NCI-H1417 treated with DMSO at 0.1 percent for 48 hours (cell line): ENCODE measurements at regions not wholly inside any gene's neighbourhood (a gene's known extent, or its start where the extent isn't known, plus 50 kb on each side); places are given as distances from the start of the nearest gene placed in this dataset.

Experiments
- DNase-seq: peaks from one replicate; lab custom pipeline; 2025; lab: John Stamatoyannopoulos, UW

DNA sequence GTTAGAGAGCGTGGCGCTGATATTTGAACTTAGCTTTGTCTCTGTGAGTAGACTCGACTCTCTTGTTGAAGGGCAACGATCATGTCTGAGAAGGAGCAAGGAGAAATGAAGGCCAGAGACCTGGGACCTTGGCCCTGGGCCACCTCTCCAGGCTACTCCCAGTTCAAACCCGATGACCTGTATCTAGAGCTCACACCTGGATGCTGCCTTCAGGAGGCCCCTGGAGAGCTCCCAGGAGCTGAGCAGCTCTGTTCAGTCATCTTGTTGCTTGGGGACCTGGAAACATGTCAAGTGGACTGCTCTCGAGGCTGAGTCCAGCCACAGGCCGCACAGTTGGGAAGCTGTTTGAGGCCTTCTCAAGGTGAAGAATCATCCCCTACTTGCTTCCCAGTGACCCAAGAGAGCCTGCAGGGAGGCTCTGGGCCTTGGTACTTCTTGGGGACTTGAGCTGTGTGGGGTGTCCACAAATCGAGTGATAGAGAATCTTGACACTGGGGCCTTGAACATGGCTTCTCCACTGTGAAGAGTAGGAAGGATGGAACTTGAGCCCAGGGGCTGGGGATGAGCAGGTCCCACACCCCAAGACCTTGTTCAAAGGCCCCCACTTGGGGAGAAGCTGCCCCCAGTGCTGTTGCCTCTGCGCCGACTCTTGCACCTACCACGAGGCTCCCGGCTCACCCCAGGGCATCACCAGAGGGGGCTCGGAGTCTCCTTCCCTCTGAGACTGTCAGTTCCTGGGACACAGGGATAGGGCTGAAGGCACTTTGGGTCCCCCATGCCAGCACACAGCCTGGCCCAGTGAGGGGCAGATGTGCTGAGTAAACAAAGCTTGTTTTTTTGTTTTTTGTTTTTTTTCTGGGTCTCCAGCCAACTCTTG lies 112.1 kb downstream of the IRX5 start:
- DNase-seq = no peak

- DNase-seq = no peak
Measured at GRCh38 chr16:55043499-55043898, 112.8 kb downstream of the IRX5 start.

- no peak for DNase-seq
Measured at GRCh38 chr16:55044201-55044975, 113.7 kb downstream of the IRX5 start.

DNA sequence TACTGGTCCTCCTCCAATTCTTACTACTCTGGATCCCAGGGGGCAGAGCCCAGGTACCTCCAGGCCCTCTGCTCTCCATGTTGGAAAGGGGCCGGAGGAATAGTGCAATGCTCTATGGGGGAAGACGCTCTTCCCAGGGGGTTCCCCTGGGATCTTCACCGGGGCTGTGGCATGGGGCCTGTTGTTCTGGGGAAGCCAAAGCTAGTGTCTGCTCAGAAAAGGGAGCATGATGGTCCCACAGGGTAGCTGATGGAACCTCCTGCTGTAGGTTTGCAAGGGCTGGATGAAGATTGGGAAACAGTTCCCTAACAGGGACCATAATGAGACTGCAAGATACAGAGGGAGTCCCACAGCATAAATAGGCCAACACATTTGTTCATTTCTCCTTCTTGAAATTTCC lies 114.7 kb downstream of the IRX5 start:
- no peak for DNase-seq

GRCh38 chr16:55045756-55046460 lies 115.2 kb downstream of the IRX5 start:
- DNase-seq = no peak

GRCh38 chr16:55046513-55046912 lies 115.8 kb downstream of the IRX5 start:
- no peak for DNase-seq

- no peak for DNase-seq
Measured at GRCh38 chr16:55046916-55047315, 116.3 kb downstream of the IRX5 start.

DNA sequence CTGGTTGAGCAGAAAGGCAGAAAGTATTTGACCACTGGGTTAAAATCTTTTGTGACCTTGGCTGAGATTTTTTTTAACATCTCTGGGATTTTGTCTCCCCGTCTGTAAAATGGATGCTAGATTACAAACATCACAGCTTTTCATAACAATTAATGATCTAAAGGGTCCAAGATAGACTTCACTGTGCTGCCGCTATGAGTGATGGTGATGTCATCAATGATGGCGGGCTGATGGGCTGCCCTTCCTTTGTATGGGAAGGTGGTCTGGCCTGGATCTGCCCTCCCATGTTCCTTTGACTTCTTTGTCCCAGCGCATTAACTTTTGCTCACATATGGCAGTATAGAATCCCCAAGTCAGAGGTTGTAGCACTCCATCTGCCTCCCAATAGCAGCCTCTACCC lies 116.7 kb downstream of the IRX5 start:
- DNase-seq = no peak

- no peak for DNase-seq
Measured at GRCh38 chr16:55047903-55048497, 117.3 kb downstream of the IRX5 start.

- DNase-seq = no peak
Measured at GRCh38 chr16:55048745-55049144, 118.1 kb downstream of the IRX5 start.

DNA sequence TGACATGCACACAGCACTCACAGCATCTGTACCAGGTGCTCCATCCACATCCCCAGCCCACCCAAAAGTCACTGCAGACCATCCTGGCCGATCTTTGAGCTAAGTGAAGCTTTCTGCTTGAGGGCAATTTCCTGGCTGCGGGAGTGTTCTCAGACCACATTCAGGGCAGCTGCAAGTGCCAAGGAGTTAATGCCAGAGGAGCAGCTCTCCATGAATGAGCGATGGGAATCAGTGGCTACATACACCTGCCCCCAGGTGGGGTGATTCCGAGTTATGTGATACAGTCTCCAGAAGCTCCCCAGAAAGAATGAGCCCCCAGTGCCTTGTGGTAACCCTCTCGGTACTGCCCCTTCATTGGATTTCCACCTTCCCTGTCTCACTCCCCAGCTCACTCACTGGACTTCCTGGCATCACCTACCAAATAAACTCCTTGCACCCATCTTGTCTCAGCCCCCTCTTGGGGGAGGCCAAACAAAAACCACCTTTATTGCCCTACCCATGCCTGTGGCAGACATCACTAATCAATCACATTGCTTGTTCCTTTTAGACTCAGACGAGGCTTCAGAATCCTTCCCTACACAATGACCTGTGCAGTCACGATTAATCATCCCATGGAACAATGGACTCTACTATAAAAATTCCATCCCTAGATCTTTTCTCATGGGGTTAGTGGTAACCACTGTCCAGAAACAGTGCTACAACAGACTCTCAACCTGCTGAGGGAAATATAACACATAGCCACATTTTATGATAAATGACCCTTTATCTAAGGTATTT lies 121.1 kb downstream of the IRX5 start:
- DNase-seq = no peak

DNA sequence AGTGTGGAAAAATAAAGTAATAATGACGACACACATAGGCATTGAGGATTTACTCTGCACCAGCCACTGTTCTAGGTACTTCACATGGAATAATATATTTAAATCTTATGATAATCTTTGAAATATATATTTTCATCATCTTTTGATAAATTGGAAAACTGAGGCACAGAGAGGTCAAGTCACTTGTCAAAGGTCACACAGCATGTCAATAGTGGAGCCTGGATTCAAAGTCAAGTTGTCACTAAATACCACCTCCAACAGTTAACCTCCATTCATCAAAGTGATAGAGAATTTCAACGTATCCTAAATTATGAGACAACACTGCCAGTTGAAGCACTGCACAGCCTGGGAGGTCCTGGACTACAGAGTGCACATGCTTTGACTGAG lies 121.7 kb downstream of the IRX5 start:
- no peak for DNase-seq

DNA sequence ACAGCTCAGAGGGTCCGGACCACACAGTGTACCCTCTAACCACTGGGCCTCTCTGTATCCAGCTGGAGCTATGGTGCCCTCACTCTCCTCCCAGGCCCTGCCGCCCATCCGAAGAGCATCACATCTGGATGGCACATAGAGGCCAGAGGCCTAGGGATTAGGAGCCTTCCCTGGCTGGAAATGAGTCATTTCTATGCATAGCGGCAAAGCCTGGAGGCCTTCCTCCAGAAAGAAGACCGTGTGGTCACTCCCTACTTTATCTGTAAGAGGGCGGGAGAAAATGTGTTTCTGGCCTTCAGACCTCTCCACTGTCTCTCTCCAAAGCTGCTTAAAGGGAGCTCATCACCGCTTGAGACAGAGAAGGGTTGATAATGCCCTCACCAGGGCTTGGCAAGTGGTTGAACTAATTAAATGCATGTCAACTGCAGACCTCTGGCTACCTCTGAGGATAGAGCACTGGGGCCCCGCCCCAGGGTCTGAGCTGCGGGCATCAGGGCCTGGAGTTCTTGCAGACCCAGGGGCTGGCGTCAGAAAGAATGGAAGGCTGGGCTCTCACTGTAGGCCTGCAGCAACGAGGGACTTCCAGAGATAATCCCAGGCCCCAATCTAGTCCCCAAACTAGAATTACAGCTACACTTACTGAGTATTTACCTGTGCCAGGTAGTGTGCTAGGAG lies 122.2 kb downstream of the IRX5 start:
- no peak for DNase-seq

DNA sequence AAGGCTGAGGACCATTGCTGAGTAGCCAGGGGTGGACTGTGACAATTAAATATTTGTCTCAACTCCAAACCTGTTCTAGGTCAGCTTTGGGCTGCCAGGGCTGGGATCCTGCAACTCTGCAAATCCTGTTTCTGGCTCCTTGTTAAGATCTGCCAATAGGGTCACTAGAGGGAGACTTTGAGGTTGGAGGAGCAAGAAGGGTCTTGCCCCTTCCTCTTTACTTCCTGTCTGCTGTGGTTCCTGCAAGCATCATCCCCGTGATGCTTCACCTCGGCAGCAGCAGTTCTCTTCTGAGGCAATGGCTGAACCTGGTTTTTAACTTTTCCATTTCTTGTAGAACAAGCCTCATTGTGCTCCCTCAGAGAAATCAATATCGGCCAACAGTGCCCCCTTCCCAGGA lies 124.6 kb downstream of the IRX5 start:
- no peak for DNase-seq

GRCh38 chr16:55056585-55057401 lies 126.1 kb downstream of the IRX5 start:
- DNase-seq = no peak

- DNase-seq = no peak
Measured at GRCh38 chr16:55057866-55058265, 127.2 kb downstream of the IRX5 start.

GRCh38 chr16:55058576-55058975 lies 127.9 kb downstream of the IRX5 start:
- DNase-seq = no peak

GRCh38 chr16:55059146-55059545 lies 128.5 kb downstream of the IRX5 start:
- no peak for DNase-seq

GRCh38 chr16:55061126-55061525 lies 130.5 kb downstream of the IRX5 start:
- no peak for DNase-seq

- no peak for DNase-seq
Measured at GRCh38 chr16:55062442-55062841, 131.8 kb downstream of the IRX5 start.
